ENCODE measurements at regions not wholly inside any gene's neighbourhood (a gene's known extent, or its start where the extent isn't known, plus 50 kb on each side); places are given as distances from the start of the nearest gene placed in this dataset.

DNA sequence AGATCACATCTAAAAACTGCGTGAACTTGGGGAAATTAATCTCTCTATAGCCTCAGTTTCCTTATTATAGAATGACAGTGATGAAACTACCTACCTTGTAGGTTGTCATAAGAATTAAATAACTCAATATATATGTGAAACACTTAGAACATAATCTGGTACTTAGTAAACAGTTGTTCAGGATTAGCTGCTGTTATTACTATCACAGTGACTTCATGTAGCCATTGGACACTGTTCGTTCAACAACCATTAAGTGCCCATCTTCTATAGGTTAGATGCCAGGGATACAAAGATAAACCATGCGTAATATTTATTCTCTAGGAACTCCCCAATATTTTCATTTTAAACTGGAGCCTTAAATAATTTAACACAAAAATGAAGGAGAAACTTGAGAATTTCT is 329.0 kb upstream of the PROK2 start:
- Mint-ChIP-seq H3K4me3 (ENCODE audit: unreplicated experiment) (no peak overlapping the region), H3K27ac (ENCODE audit: unreplicated experiment) (no peak overlapping the region), H3K4me1 (ENCODE audit: low read depth, unreplicated experiment) (no peaks in the 10 kb centered on the region), H3K9me3 (ENCODE audit: unreplicated experiment) (no peaks in the 10 kb centered on the region), H3K36me3 (ENCODE audit: unreplicated experiment) (no peaks in the 10 kb centered on the region), H3K27me3 (ENCODE audit: unreplicated experiment) (no peaks in the 10 kb centered on the region)
- TF ChIP-seq, protein P1, sequence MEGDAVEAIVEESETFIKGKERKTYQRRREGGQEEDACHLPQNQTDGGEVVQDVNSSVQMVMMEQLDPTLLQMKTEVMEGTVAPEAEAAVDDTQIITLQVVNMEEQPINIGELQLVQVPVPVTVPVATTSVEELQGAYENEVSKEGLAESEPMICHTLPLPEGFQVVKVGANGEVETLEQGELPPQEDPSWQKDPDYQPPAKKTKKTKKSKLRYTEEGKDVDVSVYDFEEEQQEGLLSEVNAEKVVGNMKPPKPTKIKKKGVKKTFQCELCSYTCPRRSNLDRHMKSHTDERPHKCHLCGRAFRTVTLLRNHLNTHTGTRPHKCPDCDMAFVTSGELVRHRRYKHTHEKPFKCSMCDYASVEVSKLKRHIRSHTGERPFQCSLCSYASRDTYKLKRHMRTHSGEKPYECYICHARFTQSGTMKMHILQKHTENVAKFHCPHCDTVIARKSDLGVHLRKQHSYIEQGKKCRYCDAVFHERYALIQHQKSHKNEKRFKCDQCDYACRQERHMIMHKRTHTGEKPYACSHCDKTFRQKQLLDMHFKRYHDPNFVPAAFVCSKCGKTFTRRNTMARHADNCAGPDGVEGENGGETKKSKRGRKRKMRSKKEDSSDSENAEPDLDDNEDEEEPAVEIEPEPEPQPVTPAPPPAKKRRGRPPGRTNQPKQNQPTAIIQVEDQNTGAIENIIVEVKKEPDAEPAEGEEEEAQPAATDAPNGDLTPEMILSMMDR (IDR thresholded peaks at IDR 0.05; ENCODE audit: partially characterized antibody, unreplicated experiment), result no peak
- no peak for DNase-seq

DNA sequence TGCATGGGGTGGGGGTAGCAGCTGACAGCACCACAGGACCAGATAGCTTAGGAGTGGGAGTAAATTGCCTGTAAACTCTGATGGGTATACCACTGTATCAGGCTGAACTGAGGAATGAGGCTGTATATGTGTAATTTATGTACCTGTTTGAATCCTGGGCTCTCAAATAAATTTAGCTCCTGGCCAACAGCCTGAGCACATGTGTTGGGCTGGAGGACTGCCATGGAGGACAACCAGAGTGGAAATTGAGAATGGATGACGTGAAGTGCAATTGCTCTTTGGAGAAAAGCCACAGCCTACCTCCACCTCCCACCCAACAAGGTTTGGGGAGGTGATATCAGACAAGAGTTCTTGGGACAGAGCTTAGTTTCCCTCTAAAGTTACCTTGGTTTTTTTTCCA is 328.6 kb upstream of the PROK2 start:
- Mint-ChIP-seq H3K27ac (ENCODE audit: unreplicated experiment) (no peak overlapping the region), H3K27me3 (ENCODE audit: unreplicated experiment) (no peaks in the 10 kb centered on the region), H3K4me1 (ENCODE audit: low read depth, unreplicated experiment) (no peaks in the 10 kb centered on the region), H3K9me3 (ENCODE audit: unreplicated experiment) (no peaks in the 10 kb centered on the region), H3K36me3 (ENCODE audit: unreplicated experiment) (no peaks in the 10 kb centered on the region), H3K4me3 (ENCODE audit: unreplicated experiment) (no peak overlapping the region)
- TF ChIP-seq, protein P1 (IDR thresholded peaks at IDR 0.05; ENCODE audit: partially characterized antibody, unreplicated experiment), result no peak
- no peak for DNase-seq

DNA sequence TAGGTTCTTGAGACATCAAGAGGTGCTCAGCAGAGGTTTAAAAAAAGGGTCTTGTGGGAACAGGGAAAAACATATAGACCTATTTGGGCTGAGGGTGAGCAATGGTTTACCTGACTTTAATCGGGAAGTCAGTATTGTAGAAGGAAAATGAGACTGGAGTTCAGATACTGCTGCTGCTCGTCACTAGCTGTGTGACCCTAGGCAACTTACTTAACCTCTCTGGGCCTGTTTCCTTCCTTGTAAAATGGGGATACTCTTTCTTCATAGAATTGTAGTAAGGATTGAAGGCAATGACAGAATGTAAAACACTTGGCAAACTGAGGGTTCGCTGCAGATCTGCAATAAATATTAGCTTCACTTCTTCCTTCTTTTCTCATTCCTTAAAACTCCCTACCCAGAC is 327.5 kb upstream of the PROK2 start:
- H3K4me3 Mint-ChIP-seq (ENCODE audit: unreplicated experiment), result no peak overlapping the region

DNA sequence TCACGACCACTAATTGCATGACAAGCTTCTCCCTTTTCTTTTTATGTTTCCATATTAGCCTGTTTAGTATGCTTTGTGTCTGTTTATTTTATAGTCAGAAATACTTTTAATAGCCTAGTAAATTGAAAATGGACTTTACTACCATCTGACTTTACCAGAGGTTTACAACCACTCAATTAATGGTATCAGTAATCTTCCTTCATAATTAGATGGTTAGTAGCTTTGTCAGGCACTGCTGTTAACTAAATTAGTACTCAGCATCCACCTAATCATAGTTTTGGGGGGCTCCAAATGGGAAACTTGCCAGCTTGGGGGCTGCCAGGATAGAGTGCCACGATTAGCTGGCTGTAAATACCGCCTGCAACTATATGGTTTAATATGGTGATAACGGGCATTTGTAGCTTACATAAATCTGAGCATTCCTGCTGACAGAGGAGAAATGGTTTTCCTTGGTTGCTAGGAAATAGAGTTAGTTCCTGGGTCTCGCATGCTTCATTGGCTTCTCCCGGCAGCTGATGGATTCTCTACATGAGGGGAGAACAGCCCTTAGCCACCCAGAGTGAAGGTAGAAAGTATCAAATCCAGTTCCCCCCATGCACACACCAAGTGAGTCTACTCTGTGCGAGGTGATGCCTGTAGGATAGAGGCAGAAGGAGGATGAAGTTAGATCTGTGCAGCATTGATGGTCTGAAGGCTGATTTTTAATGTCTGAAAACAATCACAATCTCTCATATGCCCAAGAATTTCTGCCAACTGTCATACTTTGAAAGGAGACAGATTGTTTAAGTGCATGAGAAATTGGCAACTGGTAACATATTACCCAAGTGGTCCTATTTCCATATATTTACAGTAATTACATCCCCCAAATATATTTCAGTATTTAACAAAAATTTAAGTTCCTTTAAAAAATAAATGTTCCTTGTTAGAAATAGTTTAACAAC is 326.6 kb upstream of the PROK2 start:
- Mint-ChIP-seq H3K4me3 (ENCODE audit: unreplicated experiment) (no peak overlapping the region), H3K4me1 (ENCODE audit: low read depth, unreplicated experiment) (no peaks in the 10 kb centered on the region), H3K27ac (ENCODE audit: unreplicated experiment) (no peak overlapping the region), H3K27me3 (ENCODE audit: unreplicated experiment) (no peaks in the 10 kb centered on the region), H3K9me3 (ENCODE audit: unreplicated experiment) (no peaks in the 10 kb centered on the region), H3K36me3 (ENCODE audit: unreplicated experiment) (no peaks in the 10 kb centered on the region)
- TF ChIP-seq, protein P1 (IDR thresholded peaks at IDR 0.05; ENCODE audit: partially characterized antibody, unreplicated experiment), result no peak
- DNase-seq, result no peak

More for the DNA sequence above, 327.5 kb upstream of the PROK2 start:
- DNase-seq, result no peak
- H3K4me1 Mint-ChIP-seq (ENCODE audit: low read depth, unreplicated experiment), result no peaks in the 10 kb centered on the region
- H3K27ac Mint-ChIP-seq (ENCODE audit: unreplicated experiment), result no peak overlapping the region
- TF ChIP-seq, protein P1 (IDR thresholded peaks at IDR 0.05; ENCODE audit: partially characterized antibody, unreplicated experiment), result no peak
- no peaks in the 10 kb centered on the region for H3K27me3 Mint-ChIP-seq (ENCODE audit: unreplicated experiment)
- no peaks in the 10 kb centered on the region for H3K36me3 Mint-ChIP-seq (ENCODE audit: unreplicated experiment)
- no peaks in the 10 kb centered on the region for H3K9me3 Mint-ChIP-seq (ENCODE audit: unreplicated experiment)

All from glutamatergic neuron (in vitro differentiated cells).